ENCODE measurements at regions not wholly inside any gene's neighbourhood (a gene's known extent, or its start where the extent isn't known, plus 50 kb on each side); places are given as distances from the start of the nearest gene placed in this dataset.

DNA sequence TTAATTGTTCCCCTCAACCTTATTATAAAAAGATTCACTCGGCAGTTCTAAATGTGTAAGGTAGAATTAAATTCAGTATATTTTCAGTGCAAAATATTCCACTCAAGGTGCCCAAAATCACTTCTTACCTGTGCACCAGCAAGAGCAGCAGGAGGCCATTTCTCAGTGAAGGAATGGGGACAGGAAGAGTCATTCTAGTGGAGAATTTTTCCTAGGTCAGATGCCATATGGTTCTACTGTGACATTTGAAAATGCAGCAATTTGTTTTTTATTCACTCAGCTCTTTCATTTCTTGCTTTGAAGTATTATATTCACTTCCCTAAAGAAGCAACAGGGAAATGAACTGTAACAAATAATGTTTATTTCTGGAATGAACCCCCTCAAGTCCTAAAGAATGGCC is 264.0 kb upstream of the SYT1 start:
- TF ChIP-seq, protein P1, sequence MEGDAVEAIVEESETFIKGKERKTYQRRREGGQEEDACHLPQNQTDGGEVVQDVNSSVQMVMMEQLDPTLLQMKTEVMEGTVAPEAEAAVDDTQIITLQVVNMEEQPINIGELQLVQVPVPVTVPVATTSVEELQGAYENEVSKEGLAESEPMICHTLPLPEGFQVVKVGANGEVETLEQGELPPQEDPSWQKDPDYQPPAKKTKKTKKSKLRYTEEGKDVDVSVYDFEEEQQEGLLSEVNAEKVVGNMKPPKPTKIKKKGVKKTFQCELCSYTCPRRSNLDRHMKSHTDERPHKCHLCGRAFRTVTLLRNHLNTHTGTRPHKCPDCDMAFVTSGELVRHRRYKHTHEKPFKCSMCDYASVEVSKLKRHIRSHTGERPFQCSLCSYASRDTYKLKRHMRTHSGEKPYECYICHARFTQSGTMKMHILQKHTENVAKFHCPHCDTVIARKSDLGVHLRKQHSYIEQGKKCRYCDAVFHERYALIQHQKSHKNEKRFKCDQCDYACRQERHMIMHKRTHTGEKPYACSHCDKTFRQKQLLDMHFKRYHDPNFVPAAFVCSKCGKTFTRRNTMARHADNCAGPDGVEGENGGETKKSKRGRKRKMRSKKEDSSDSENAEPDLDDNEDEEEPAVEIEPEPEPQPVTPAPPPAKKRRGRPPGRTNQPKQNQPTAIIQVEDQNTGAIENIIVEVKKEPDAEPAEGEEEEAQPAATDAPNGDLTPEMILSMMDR (IDR thresholded peaks at IDR 0.05): no peak
- no peak for TF ChIP-seq POLR2A (IDR thresholded peaks at IDR 0.05)
- TF ChIP-seq POLR2AphosphoS5 (IDR thresholded peaks at IDR 0.05): no peak

Data from prostate gland (tissue), 2 donors.